ENCODE measurements at regions not wholly inside any gene's neighbourhood (a gene's known extent, or its start where the extent isn't known, plus 50 kb on each side); places are given as distances from the start of the nearest gene placed in this dataset.
"Not testable (repeated sequence)": the region's sequence is repeated elsewhere in the genome, so short reads cannot be mapped to it uniquely, and the experiment has no call there.

DNA sequence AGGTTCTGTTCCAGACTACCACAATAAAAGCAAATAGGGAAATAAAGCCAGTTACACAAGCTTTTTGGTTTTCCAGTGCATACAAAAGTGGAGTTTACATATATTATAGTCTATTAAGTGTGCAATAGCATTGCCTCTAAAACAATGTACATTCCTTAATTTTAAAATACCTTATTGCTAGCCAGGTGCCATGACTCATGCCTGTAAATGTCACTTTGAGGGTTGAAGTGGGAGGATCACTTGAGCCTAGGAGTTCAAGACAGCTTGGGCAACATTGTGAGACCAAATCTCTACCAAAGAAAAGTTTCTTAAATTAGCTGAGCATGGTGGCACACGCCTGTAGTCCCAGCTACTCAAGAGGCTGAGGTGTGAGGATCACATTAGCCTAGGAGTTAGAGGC, 52.9 kb upstream of the IMP4 start:
- intact Hi-C loops (cut with DNase I): no loop called here

GRCh38 chr2:130288467-130289403, 54.0 kb upstream of the IMP4 start:
- DNase-seq (ENCODE audit: low spot score): no peak
- intact Hi-C loops (cut with DNase I): no loop called here

More for the DNA sequence above, 52.9 kb upstream of the IMP4 start:
- DNase-seq (ENCODE audit: low spot score): no peak

DNA sequence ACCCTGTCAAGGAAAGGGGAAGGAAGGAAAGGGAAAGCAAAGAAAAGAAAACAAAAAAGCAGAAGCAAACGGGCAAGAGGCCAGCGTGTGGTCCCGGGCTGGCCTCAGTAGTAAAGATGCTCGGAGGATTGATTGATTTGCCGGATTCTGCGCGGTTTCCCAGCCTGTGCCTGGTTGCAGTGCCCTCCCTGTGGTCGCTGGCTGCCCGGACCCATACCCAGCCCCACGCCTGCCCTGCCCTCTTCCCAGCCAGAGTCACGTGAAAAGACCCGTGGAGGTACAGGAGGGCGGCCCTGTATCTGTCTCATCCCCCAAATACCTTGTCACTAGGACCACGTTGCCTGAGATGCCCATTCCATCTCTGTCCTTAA, 55.1 kb upstream of the IMP4 start:
- intact Hi-C loops (cut with DNase I): no loop called here
- DNase-seq (ENCODE audit: low spot score): no peak

GRCh38 chr2:130286983-130287655, 55.6 kb upstream of the IMP4 start:
- intact Hi-C loops (cut with DNase I): no loop called here

GRCh38 chr2:130283341-130283869, 59.3 kb upstream of the IMP4 start:
- intact Hi-C loops (cut with DNase I); DNase-seq (ENCODE audit: low spot score): not testable (repeated sequence)

More at GRCh38 chr2:130286983-130287655, 55.6 kb upstream of the IMP4 start:
- no peak for DNase-seq (ENCODE audit: low spot score)

- DNase-seq (ENCODE audit: low spot score); intact Hi-C loops (cut with DNase I): not testable (repeated sequence)
These were observed 63.1 kb upstream of the IMP4 start for GRCh38 chr2:130279551-130279950.

GRCh38 chr2:130268333-130268732, 70.1 kb upstream of the TUBA3E start:
- not testable (repeated sequence) for DNase-seq (ENCODE audit: low spot score)

DNA sequence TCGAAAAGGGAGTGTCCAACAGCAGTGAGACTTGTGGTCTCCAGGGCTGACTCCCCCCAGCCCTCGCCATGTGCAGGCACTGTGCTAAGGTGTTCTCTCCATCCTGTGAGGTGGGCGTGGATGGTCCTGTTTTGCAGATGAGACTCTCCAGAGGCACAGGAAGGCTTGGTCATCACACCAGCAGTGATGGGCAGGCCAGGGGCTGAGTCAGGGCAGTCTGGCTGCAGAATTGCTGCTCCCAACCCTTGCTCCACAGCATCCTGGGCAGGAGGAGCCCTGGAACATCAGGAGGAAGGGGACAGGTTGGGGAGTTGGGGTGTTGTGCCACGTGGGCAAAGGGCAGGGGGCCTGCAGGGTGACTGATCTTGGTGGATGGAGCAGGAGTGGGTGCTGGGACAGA, 69.3 kb upstream of the TUBA3E start:
- DNase-seq (ENCODE audit: low spot score); intact Hi-C loops (cut with DNase I): not testable (repeated sequence)

More at GRCh38 chr2:130268333-130268732, 70.1 kb upstream of the TUBA3E start:
- intact Hi-C loops (cut with DNase I): not testable (repeated sequence)

GRCh38 chr2:130266836-130267235, 68.6 kb upstream of the TUBA3E start:
- intact Hi-C loops (cut with DNase I): not testable (repeated sequence)
- DNase-seq (ENCODE audit: low spot score): peak; percentile 57

GRCh38 chr2:130265570-130266247, 67.5 kb upstream of the TUBA3E start:
- peak; percentile 71 for DNase-seq (ENCODE audit: low spot score)
- intact Hi-C loops (cut with DNase I): not testable (repeated sequence)

GRCh38 chr2:130264901-130265320, 66.7 kb upstream of the TUBA3E start:
- DNase-seq (ENCODE audit: low spot score); intact Hi-C loops (cut with DNase I): not testable (repeated sequence)

DNA sequence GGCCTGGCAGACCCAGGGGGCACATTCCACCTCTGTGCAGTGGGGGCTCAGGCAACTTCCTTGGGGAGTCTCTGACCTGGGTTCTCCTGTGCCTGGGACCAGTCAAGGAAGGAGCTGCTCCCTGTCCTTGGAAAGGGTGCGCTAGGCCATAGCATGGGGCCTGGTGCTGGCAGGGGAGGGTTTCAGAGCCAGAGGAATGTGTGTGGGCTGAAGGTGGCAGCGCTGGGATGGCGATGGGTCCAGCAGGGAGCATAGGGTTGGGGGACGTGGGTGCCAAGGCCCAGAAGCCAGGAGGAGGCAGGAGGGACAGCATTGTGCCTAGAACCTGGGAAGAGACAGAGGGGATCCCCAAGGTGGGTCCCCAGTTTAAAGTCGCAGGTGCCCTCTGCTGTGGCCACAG, 66.3 kb upstream of the TUBA3E start:
- intact Hi-C loops (cut with DNase I): no loop called here

GRCh38 chr2:130264046-130264445, 65.8 kb upstream of the TUBA3E start:
- intact Hi-C loops (cut with DNase I): no loop called here
- no peak for DNase-seq (ENCODE audit: low spot score)

More for the DNA sequence above, 66.3 kb upstream of the TUBA3E start:
- no peak for DNase-seq (ENCODE audit: low spot score)

GRCh38 chr2:130263606-130264005, 65.4 kb upstream of the TUBA3E start:
- DNase-seq (ENCODE audit: low spot score): no peak

DNA sequence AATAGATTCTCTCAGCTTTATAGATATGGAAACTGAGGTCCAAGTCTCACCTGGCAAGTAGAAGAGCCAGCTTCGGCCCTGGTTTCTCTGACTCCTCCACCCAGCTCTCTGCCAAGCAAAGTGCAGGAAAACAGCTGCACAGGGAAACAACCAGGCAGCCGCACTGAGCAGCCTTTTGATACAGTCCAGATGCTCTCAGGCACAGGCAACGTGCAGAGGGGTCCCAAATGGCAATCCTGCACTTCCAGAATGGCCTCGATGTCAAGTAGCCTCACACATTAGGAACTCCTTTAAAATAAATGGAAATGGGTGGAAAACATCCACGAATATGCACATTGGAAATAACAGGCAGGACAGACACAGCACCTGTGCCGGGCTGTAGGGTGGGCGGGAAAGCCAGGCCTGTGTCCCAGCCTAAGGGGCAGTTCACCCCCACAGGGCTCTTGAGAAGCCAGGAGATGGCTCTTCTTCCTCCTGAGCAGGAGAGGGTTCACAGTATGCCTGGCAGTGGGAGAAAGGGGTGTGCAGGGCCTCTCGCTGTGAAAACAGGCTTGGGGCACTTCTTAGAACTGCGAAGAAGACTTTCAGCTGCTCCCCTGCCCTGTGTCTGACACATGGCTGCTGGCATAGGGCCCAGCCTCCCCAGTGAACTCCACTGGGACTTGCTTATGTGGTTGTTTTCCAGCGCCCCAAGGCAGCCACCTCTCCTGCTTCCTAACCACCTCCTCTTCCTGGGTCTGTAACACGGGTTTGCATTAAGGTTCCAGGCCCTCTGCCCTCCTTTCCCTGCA, 63.9 kb upstream of the TUBA3E start:
- intact Hi-C loops (cut with DNase I): no loop called here
- peak; percentile 70 for DNase-seq (ENCODE audit: low spot score)

More at GRCh38 chr2:130263606-130264005, 65.4 kb upstream of the TUBA3E start:
- intact Hi-C loops (cut with DNase I): no loop called here

DNA sequence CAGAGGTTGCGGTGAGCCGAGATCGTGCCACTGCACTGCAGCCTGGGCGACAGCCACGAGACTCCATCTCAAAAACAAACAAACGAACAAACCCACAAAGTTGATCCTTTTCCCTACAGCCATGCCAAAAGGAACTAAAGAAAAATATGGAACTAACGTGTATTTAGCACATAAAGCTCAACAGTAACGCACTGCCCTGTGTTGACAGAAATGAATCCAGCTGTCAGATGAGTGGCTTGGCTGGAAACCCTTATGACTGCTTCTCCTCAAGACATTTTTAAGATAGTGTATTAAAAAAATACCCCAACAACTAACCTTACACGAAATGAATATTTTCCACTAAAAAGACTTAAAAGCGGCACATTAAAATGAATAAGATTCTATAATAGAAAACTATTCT, 62.9 kb upstream of the TUBA3E start:
- intact Hi-C loops (cut with DNase I): no loop called here
- no peak for DNase-seq (ENCODE audit: low spot score)

DNA sequence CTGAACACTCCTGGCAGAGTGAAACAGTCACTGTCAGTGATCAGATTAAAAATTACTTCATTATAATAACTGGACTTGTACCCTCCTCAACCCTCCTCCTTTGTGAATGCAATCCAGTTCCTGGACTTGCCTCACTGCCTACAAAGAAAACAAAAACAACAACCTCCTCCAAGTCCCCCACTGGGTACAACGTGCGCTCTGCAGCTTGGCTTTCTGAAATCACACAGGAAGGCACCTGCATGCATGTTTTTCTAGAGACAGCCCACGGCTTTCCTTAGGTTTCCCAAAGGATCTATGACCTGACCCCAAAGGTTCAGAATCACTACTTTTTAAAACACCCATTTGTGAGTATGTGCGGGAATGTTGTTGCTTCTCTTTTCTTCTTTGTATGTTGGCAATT, 61.4 kb upstream of the TUBA3E start:
- intact Hi-C loops (cut with DNase I): no loop called here
- no peak for DNase-seq (ENCODE audit: low spot score)

- intact Hi-C loops (cut with DNase I): no loop called here
These were observed 60.1 kb upstream of the TUBA3E start for GRCh38 chr2:130258356-130258755.

More at GRCh38 chr2:130258356-130258755, 60.1 kb upstream of the TUBA3E start:
- DNase-seq (ENCODE audit: low spot score): no peak

Measured in cardiac septum (tissue), 1 donor.